ENCODE measurements at regions not wholly inside any gene's neighbourhood (a gene's known extent, or its start where the extent isn't known, plus 50 kb on each side); places are given as distances from the start of the nearest gene placed in this dataset.

DNA sequence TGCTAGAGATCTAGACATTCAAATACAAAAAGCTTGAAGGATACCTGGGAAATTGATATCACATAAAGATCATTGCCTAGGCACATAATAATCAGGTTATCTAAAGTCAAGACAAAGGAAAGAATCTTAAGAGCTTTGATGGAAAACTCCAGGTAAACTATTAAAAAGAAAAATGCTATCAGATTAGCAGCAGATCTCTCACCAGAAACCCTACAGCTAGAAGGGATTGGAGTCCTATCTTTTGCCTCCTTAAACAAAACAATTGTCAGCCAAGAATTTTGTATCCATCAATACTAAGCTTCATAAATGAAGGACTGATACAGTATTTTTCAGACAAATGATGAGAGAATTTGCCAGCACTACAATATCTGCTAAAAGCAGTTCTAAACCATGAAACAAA, 682.4 kb upstream of the ATXN8OS start:
- H3K36me3 Mint-ChIP-seq = no peaks in the 10 kb centered on the region
- H3K27me3 ChIP-seq = no peaks in the 10 kb centered on the region
- H3K27ac Mint-ChIP-seq = no peak overlapping the region
- peaks cover 3% of the 10 kb centered on the region for H3K27me3 Mint-ChIP-seq (ENCODE audit: insufficient read depth, low read depth)
- no peaks in the 10 kb centered on the region for H3K36me3 ChIP-seq
- no peak overlapping the region for H3K4me3 Mint-ChIP-seq
- H3K4me3 ChIP-seq = no peak overlapping the region
- H3K9me3 Mint-ChIP-seq = peaks cover 24% of the 10 kb centered on the region
- no peak overlapping the region for H2AFZ ChIP-seq (replicated peaks)
- no peak overlapping the region for H3K4me2 ChIP-seq
- H3K79me2 ChIP-seq (ENCODE audit: low read depth) = no peaks in the 10 kb centered on the region
- H4K20me1 ChIP-seq (ENCODE audit: low read depth) = no peaks in the 10 kb centered on the region
- no peaks in the 10 kb centered on the region for H3F3A ChIP-seq (ENCODE audit: low read depth)
- TF ChIP-seq, protein P1, sequence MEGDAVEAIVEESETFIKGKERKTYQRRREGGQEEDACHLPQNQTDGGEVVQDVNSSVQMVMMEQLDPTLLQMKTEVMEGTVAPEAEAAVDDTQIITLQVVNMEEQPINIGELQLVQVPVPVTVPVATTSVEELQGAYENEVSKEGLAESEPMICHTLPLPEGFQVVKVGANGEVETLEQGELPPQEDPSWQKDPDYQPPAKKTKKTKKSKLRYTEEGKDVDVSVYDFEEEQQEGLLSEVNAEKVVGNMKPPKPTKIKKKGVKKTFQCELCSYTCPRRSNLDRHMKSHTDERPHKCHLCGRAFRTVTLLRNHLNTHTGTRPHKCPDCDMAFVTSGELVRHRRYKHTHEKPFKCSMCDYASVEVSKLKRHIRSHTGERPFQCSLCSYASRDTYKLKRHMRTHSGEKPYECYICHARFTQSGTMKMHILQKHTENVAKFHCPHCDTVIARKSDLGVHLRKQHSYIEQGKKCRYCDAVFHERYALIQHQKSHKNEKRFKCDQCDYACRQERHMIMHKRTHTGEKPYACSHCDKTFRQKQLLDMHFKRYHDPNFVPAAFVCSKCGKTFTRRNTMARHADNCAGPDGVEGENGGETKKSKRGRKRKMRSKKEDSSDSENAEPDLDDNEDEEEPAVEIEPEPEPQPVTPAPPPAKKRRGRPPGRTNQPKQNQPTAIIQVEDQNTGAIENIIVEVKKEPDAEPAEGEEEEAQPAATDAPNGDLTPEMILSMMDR (IDR thresholded peaks at IDR 0.05) = no peak
- TF ChIP-seq EZH2 (IDR thresholded peaks at IDR 0.05) (no peak), EZH2phosphoT487 (IDR thresholded peaks at IDR 0.05) (no peak)
- peaks cover 7% of the 10 kb centered on the region for H3K4me1 Mint-ChIP-seq
- no peak overlapping the region for H3K27ac ChIP-seq
- no peaks in the 10 kb centered on the region for H3K9me3 ChIP-seq (ENCODE audit: low read depth)
- no peaks in the 10 kb centered on the region for H3K4me1 ChIP-seq
- no peak overlapping the region for H3K9ac ChIP-seq
- no peak for DNase-seq (ENCODE audit: low spot score)

DNA sequence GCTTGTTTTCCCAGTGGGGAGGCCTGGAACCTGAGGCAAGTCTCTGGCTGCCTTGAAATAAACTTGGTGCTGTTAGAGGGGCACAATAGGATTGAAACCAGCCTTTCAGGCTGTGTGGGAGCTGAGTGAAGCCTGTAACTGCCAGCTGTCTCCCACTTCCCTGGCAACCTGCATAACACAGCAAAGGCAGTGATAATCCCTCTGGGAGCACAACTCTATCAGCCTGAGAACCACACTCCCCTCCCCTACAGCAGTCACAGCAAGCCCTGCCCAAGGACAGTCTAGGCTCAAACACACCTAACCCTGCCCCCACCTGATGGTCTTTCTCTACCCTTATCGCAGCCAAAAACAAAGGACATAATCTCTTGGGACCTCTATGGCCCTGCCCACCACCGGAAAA, 683.8 kb upstream of the ATXN8OS start:
- Histone ChIP-seq H3K36me3 (no peaks in the 10 kb centered on the region), H3K4me3 (no peak overlapping the region), H3K4me1 (no peaks in the 10 kb centered on the region), H3K27ac (no peak overlapping the region), H2AFZ (replicated peaks) (no peak overlapping the region), H3K4me2 (no peak overlapping the region), H3K9me3 (ENCODE audit: low read depth) (no peaks in the 10 kb centered on the region), H4K20me1 (ENCODE audit: low read depth) (no peaks in the 10 kb centered on the region), H3F3A (ENCODE audit: low read depth) (no peaks in the 10 kb centered on the region), H3K27me3 (no peaks in the 10 kb centered on the region), H3K9ac (no peak overlapping the region), H3K79me2 (ENCODE audit: low read depth) (no peaks in the 10 kb centered on the region)
- peaks cover 7% of the 10 kb centered on the region for H3K4me1 Mint-ChIP-seq
- no peak overlapping the region for H3K27ac Mint-ChIP-seq
- no peak for TF ChIP-seq EZH2 (IDR thresholded peaks at IDR 0.05)
- no peak for TF ChIP-seq EZH2phosphoT487 (IDR thresholded peaks at IDR 0.05)
- TF ChIP-seq, protein P1 (IDR thresholded peaks at IDR 0.05) = no peak
- peaks cover 3% of the 10 kb centered on the region for H3K27me3 Mint-ChIP-seq (ENCODE audit: insufficient read depth, low read depth)
- peaks cover 24% of the 10 kb centered on the region for H3K9me3 Mint-ChIP-seq
- peak; percentile 11 for DNase-seq (ENCODE audit: low spot score)
- no peaks in the 10 kb centered on the region for H3K36me3 Mint-ChIP-seq
- no peak overlapping the region for H3K4me3 Mint-ChIP-seq

DNA sequence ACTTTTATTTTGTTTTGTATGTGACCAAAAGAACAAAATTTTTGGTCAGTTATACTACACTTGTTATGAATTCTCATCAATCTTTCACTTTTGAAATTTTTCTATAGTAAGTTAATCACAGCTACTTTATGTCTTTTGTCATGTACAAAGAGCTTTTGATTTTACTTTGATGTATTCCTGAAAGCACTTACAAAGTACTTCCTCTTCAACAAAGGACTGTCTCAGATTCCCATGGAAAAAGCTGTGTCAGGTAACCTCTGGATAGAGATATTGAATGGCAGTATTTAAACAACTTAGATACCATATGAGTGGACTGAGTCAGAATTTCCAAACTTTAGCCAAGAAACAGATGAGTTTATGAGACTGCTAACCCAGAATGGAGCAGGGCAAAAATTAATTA, 689.3 kb upstream of the ATXN8OS start:
- Histone ChIP-seq H3K36me3 (no peaks in the 10 kb centered on the region), H2AFZ (replicated peaks) (no peak overlapping the region), H3K79me2 (ENCODE audit: low read depth) (no peaks in the 10 kb centered on the region), H3K9me3 (ENCODE audit: low read depth) (no peaks in the 10 kb centered on the region), H3K9ac (no peak overlapping the region), H4K20me1 (ENCODE audit: low read depth) (no peaks in the 10 kb centered on the region), H3K4me2 (no peak overlapping the region), H3K27me3 (no peaks in the 10 kb centered on the region), H3K27ac (no peak overlapping the region), H3K4me1 (no peaks in the 10 kb centered on the region), H3F3A (ENCODE audit: low read depth) (no peaks in the 10 kb centered on the region), H3K4me3 (no peak overlapping the region)
- Mint-ChIP-seq H3K4me3 (no peak overlapping the region), H3K36me3 (no peaks in the 10 kb centered on the region), H3K27ac (no peak overlapping the region), H3K9me3 (no peaks in the 10 kb centered on the region), H3K4me1 (peaks cover 2% of the 10 kb centered on the region), H3K27me3 (ENCODE audit: insufficient read depth, low read depth) (peaks cover under 1% of the 10 kb centered on the region)
- no peak for DNase-seq (ENCODE audit: low spot score)
- TF ChIP-seq EZH2 (IDR thresholded peaks at IDR 0.05) = no peak
- no peak for TF ChIP-seq EZH2phosphoT487 (IDR thresholded peaks at IDR 0.05)
- TF ChIP-seq, protein P1 (IDR thresholded peaks at IDR 0.05) = no peak

All from neural progenitor cell (in vitro differentiated cells).